ENCODE measurements at regions not wholly inside any gene's neighbourhood (a gene's known extent, or its start where the extent isn't known, plus 50 kb on each side); places are given as distances from the start of the nearest gene placed in this dataset.

DNA sequence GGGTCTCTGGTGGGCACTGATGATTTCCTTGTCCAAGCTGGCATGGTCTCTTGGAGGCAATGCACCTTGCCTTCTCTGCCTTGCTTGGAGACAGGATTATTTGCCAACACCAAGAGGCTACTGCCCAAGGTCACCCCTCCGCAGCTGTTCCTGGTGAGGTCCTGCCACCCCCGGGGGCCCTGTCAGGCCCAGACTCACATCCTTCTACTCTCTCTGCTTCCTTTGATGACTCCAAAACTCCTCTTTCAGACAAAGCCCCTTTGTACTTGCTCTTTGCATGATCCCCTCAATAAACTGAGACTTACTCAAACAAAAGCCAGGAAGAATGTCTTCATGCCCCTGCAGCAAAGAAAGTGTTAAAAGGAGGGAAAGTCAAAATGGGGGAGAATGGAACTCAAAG is 137.7 kb downstream of the MEX3B start:
- no peak overlapping the region for H3K4me3 ChIP-seq (ENCODE audit: low read depth, low read length)
- TF ChIP-seq POLR2A (IDR thresholded peaks at IDR 0.05; ENCODE audit: extremely low read depth, insufficient read length) (no peak), MYC (IDR thresholded peaks at IDR 0.05; ENCODE audit: low read depth, low read length) (no peak)
- TF ChIP-seq, protein P1, sequence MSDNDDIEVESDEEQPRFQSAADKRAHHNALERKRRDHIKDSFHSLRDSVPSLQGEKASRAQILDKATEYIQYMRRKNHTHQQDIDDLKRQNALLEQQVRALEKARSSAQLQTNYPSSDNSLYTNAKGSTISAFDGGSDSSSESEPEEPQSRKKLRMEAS (IDR thresholded peaks at IDR 0.05; ENCODE audit: low read depth, low read length) = no peak
- TF ChIP-seq, protein P2, sequence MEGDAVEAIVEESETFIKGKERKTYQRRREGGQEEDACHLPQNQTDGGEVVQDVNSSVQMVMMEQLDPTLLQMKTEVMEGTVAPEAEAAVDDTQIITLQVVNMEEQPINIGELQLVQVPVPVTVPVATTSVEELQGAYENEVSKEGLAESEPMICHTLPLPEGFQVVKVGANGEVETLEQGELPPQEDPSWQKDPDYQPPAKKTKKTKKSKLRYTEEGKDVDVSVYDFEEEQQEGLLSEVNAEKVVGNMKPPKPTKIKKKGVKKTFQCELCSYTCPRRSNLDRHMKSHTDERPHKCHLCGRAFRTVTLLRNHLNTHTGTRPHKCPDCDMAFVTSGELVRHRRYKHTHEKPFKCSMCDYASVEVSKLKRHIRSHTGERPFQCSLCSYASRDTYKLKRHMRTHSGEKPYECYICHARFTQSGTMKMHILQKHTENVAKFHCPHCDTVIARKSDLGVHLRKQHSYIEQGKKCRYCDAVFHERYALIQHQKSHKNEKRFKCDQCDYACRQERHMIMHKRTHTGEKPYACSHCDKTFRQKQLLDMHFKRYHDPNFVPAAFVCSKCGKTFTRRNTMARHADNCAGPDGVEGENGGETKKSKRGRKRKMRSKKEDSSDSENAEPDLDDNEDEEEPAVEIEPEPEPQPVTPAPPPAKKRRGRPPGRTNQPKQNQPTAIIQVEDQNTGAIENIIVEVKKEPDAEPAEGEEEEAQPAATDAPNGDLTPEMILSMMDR (IDR thresholded peaks at IDR 0.05; ENCODE audit: low read depth, low read length) = no peak
- no peak for DNase-seq (ENCODE audit: low read depth)

DNA sequence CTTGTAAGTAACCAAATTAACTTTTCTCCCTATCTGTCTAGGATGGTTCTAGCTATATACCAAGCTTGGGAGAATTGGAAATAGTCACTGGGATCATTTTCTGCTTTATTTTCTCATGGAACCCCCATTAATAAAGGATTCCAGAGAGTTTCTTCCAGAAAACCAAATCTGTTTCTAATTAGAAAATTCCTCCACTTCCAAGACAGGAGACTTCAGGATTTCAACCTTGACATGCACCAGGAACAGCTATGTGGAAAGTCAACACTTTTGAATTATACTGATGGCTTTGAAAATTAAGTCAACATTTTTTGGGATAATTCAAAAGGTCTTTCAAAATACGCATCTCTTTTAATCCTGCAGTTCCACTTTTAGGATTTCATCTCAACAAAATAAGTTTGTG is 138.3 kb downstream of the MEX3B start:
- no peak overlapping the region for H3K4me3 ChIP-seq (ENCODE audit: low read depth, low read length)
- DNase-seq (ENCODE audit: low read depth) = no peak
- TF ChIP-seq POLR2A (IDR thresholded peaks at IDR 0.05; ENCODE audit: extremely low read depth, insufficient read length) = no peak
- TF ChIP-seq, protein P1 (IDR thresholded peaks at IDR 0.05; ENCODE audit: low read depth, low read length) = no peak
- TF ChIP-seq, protein P2 (IDR thresholded peaks at IDR 0.05; ENCODE audit: low read depth, low read length) = no peak
- TF ChIP-seq MYC (IDR thresholded peaks at IDR 0.05; ENCODE audit: low read depth, low read length) = no peak

DNA sequence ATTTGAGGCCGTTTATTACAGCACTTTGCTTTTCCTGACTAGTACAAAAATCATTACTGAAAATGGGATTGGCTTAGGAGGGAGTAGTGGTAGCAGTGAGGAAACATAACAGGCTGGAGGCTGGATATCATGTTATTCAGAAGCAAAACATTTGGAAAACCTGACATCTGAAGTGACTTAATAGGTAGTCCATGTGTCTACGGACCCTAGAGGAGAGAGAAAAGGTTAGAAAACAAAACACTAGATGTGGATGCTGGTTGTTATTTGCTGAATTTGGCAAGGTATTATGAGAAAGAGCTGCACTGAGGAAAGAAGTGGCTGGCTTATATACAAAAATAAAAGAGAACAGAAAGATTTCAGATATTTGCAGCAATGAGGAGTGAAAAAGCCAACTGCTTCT is 139.9 kb downstream of the MEX3B start:
- TF ChIP-seq MYC (IDR thresholded peaks at IDR 0.05; ENCODE audit: low read depth, low read length) = no peak
- TF ChIP-seq, protein P1 (IDR thresholded peaks at IDR 0.05; ENCODE audit: low read depth, low read length) = no peak
- TF ChIP-seq, protein P2 (IDR thresholded peaks at IDR 0.05; ENCODE audit: low read depth, low read length) = no peak
- no peak for DNase-seq (ENCODE audit: low read depth)
- H3K4me3 ChIP-seq (ENCODE audit: low read depth, low read length) = no peak overlapping the region

DNA sequence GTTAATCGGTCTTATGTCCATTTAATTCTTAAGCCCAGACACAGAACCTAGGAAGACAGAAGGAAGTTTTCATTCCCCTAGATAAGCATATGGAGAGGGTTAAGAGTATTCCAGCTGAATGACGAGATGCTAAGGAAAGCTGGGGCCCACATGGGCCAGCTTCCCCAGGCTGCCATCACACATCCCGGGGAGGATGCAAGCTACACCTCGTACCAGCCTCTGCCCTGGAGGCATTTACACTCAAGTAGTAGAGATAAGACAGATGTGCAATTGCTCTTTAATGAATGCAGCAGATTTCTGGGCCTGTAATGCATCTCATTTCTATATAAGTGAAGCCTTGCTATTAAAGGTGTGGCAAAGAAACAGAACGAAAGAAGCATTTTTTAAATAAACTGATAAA is 144.5 kb downstream of the MEX3B start:
- H3K4me3 ChIP-seq (ENCODE audit: low read depth, low read length) = no peak overlapping the region
- no peak for DNase-seq (ENCODE audit: low read depth)
- TF ChIP-seq POLR2A (IDR thresholded peaks at IDR 0.05; ENCODE audit: extremely low read depth, insufficient read length) (no peak), MYC (IDR thresholded peaks at IDR 0.05; ENCODE audit: low read depth, low read length) (no peak)
- TF ChIP-seq, protein P2 (IDR thresholded peaks at IDR 0.05; ENCODE audit: low read depth, low read length) = no peak
- TF ChIP-seq, protein P1 (IDR thresholded peaks at IDR 0.05; ENCODE audit: low read depth, low read length) = no peak

DNA sequence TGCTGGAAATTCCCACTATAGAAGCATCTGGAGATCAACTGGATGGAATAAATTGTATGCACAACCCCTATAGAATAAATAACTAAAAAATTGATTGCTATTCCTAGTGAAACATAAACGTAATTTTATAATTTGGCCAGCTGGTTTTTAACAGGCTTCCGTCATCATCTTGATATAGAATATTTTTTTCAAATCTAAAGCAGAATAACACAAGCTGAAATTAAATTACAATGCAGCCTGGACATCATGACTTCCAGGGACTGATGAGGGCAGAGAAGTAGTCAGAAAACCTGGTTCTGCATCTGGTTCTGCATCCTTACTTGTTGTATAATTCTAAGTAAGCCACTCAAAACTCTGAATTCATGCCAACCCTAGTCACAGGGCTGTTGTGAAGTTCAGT is 146.1 kb downstream of the MEX3B start:
- H3K4me3 ChIP-seq (ENCODE audit: low read depth, low read length) = no peak overlapping the region
- no peak for DNase-seq (ENCODE audit: low read depth)
- TF ChIP-seq POLR2A (IDR thresholded peaks at IDR 0.05; ENCODE audit: extremely low read depth, insufficient read length) = no peak
- TF ChIP-seq, protein P1 (IDR thresholded peaks at IDR 0.05; ENCODE audit: low read depth, low read length) = no peak
- no peak for TF ChIP-seq MYC (IDR thresholded peaks at IDR 0.05; ENCODE audit: low read depth, low read length)
- TF ChIP-seq, protein P2 (IDR thresholded peaks at IDR 0.05; ENCODE audit: low read depth, low read length) = no peak

DNA sequence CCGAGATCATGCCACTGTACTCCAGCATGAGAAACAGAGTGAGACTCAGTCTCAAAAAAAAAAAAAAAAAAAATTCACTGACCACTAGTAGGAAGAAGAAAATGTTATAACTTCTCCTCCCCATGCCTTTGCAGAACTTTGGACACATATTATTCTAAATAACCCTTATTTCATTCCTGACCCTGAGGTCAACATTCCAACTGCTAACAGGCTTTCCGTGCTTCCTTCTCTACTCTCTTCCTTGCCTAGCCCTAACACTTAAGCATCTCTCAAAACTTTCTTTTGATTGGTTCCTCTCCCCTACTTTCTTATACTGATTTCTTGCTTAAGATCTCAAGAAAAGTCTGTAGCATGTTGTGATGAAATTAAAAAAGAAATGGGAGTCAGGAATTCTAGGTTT is 146.8 kb downstream of the MEX3B start:
- no peak overlapping the region for H3K4me3 ChIP-seq (ENCODE audit: low read depth, low read length)
- no peak for DNase-seq (ENCODE audit: low read depth)
- TF ChIP-seq, protein P1 (IDR thresholded peaks at IDR 0.05; ENCODE audit: low read depth, low read length) = no peak
- TF ChIP-seq MYC (IDR thresholded peaks at IDR 0.05; ENCODE audit: low read depth, low read length) = no peak

All from NB4 (cell line).